Fibroblast of pulmonary artery (primary cell): ENCODE measurements at regions not wholly inside any gene's neighbourhood (a gene's known extent, or its start where the extent isn't known, plus 50 kb on each side); places are given as distances from the start of the nearest gene placed in this dataset.

Experiments
- DNase-seq: peaks from one replicate; pipeline ENCODE4 v3.0.0-alpha.2; 2010; ENCODE audit warnings: low read depth
- H3K4me3 ChIP-seq: replicated peaks from 2 replicates; pipeline ENCODE4 v1.5.1; 2011; ENCODE audit warnings: low read depth, mild to moderate bottlenecking, control low read depth, low read length, moderate library complexity
- CTCF ChIP-seq: IDR thresholded peaks from 2 replicates; pipeline ENCODE4 v1.5.1; 2011; ENCODE audit warnings: mild to moderate bottlenecking, control low read depth, low read length, inconsistent platforms; ENCODE audit errors: missing control alignments

DNA sequence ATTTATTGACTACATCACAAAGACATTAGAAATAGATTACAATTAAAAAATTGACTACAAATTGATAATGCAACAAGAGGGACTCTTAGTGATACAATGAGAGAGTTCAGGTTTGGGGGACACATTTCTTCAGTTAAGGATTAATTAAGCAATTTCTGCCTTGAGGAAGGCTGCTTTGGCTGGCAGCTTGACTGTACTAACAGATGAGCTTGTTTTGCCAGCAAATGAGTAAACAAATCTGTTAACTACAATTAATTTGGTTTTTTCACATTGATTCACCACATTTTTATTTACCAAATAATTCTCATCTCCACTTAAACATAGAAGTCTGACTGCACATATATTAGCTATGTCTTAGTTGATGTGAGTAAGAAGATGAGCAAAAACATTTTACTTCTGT lies 183.6 kb upstream of the ZNF385D start:
- no peak for DNase-seq
- H3K4me3 ChIP-seq: no peak overlapping the region
- no peak for TF ChIP-seq CTCF

- no peak overlapping the region for H3K4me3 ChIP-seq
- TF ChIP-seq CTCF: no peak
- no peak for DNase-seq
Observed at GRCh38 chr3:21936207-21936606, 185.2 kb upstream of the ZNF385D start.

DNA sequence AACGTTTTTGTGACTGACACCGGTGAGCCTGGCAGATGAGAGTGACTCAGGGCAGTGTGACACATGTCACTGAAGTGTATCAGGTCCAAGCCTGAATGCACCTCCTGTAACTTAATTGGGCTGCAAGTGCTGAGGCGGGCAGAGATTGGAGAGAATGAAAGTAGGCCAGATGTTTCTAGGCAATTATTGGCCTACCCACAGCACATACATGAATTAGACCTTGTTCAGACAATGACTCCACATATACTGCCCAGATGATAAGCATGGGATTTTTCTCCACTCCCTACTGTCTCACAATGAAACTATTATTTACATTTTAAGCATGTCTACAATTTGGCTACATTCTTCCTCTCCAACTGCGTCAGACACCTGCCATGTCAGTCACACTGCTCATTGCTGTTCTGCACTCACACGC lies 187.3 kb upstream of the ZNF385D start:
- no peak overlapping the region for H3K4me3 ChIP-seq
- TF ChIP-seq CTCF: no peak
- DNase-seq: no peak

DNA sequence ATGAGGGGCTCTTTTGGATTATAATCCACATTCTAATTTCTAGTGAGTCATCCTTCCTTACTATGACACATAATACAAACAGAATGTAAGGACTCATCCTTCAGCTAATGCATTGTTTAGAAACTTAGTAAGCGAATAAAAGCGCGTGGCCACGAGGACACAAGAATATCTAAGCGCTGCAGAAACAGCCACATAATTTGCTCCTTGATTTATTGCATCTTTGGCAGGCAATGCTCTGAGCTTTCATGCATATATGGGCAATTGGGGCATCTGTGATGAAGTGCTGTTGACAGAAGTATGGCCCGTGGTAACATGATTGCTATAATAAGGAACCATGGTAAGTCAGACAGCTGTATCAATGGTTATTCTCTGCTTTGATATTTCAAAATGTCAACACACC lies 191.3 kb upstream of the ZNF385D start:
- DNase-seq: peak; percentile 68
- no peak for TF ChIP-seq CTCF

GRCh38 chr3:21944251-21944650 lies 193.2 kb upstream of the ZNF385D start:
- peak; percentile 28 for DNase-seq
- H3K4me3 ChIP-seq: no peak overlapping the region
- TF ChIP-seq CTCF: no peak

More for the DNA sequence above, 191.3 kb upstream of the ZNF385D start:
- H3K4me3 ChIP-seq: no peak overlapping the region

DNA sequence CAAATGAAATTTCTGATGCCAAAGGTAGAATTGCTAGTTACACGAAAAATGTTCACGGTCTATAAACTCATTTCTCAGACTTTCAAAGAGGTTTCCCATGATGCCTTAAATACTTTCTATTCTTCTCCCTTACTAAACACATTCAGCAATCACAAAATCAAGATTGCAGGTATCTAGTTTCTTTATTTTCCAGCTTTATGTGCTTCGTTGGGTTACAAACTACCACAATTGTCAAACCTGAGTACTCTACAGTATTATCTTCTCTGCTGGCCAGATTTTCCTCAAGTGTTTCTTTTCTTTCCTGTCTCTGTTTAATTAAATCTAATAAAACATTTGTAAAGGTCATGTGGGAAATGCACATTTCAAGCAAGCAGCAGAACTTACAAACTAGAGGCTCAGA lies 201.8 kb upstream of the ZNF385D start:
- no peak for TF ChIP-seq CTCF
- DNase-seq: no peak
- H3K4me3 ChIP-seq: no peak overlapping the region

- no peak for TF ChIP-seq CTCF
- peak; percentile 84 for DNase-seq
- no peak overlapping the region for H3K4me3 ChIP-seq
Observed at GRCh38 chr3:21954709-21955108, 203.7 kb upstream of the ZNF385D start.
